Left forelimb (tissue), 1 donor: ENCODE measurements at regions not wholly inside any gene's neighbourhood (a gene's known extent, or its start where the extent isn't known, plus 50 kb on each side); places are given as distances from the start of the nearest gene placed in this dataset.

ENCODE experiments used
- DNase-seq: peaks from one replicate; pipeline ENCODE4 v3.0.0-alpha.2; 2018; ENCODE audit warnings: low spot score

GRCh38 chr1:59089036-59089798 lies 207.7 kb upstream of the FGGY start:
- no peak for DNase-seq

- DNase-seq: no peak
Observed at GRCh38 chr1:59089922-59090457, 206.9 kb upstream of the FGGY start.

- no peak for DNase-seq
Observed at GRCh38 chr1:59092126-59092525, 204.8 kb upstream of the FGGY start.

DNA sequence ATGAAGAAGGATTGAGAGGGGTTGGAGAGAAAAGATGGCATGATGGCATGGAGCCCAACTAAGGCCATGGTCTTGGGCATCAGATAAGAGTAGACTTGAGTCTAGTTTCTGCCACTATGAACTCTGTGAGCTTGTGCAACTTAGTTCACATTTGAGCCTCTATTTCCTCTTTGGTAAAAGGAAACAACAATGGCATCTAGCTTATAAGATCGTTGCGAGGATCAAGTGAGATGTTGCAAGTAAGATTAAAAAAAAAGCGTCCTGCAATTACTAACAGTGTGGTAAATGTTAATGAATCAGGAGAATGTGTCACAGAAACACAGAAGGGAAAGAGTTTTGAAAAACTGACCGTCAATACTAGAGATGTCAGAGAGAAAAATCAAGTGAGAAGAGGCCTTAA lies 202.9 kb upstream of the FGGY start:
- DNase-seq: no peak

DNA sequence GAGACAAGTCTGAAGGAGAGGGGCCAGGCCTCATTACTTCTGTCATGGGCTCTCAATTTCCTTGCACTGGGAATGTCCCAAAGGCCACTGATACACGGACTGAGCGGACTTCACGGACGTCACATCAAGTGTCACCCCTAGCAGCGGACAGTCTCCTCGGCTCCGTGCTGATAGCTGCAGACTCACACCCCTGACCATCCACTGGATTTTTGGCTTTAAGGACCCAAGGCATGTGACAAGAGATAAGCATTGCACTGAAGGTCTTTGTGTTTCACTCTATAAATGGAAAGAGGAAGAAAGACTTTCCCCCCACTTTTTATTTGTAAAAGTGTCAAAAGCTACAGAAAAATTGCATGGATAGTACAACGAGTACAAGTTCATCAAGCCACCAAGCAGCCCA lies 200.4 kb upstream of the FGGY start:
- no peak for DNase-seq

DNA sequence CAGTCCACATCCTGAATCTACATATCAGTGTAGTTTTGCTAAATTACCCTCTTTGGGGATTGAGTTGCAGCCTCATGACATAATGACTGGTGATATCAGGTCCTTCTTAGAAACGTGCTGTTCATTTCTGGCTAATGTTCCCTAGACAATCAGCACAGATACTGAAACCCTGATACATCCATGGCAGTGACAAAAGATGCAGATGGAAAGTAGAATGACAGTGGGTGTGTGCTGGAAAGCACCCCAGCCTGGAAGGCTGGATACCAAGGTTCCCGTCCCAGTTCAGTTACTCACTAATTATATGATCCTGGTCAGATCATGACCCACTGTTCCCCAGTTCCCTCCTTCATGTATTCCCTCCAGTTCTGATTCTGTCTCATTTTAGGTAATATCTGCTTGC lies 198.2 kb upstream of the FGGY start:
- no peak for DNase-seq

DNA sequence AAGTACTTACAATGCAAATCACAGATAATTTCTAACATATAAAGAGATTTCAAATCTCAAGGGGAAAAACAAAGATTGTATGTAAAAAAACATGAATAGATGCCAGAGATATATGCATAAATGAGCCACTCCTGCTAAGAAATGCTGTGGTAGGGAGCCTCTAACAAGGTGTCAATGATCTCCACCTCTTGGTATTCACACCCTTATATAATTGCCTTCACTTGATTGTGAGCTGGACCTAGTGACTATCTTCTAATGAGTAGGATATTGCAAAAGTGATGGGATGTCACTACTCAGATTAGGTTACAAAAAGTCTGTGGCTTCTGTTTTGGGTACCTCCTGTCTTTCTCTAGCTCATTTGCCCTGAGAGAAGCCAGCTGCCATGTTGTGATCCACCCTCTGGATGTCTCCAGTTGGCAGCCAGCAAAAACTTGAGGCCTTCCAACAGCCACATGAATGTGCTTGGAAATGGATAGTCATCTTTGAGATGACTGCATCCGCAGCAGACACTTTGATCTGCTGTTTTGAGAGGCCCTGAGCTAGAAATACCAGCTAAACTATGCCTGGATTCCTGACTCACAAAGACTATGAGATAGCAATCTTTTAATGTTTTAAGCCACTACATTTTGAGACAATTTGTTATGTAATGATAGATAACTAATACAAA lies 196.1 kb upstream of the FGGY start:
- DNase-seq: no peak

GRCh38 chr1:59101518-59101917 lies 195.4 kb upstream of the FGGY start:
- no peak for DNase-seq

- DNase-seq: no peak
Observed at GRCh38 chr1:59103457-59103856, 193.4 kb upstream of the FGGY start.

DNA sequence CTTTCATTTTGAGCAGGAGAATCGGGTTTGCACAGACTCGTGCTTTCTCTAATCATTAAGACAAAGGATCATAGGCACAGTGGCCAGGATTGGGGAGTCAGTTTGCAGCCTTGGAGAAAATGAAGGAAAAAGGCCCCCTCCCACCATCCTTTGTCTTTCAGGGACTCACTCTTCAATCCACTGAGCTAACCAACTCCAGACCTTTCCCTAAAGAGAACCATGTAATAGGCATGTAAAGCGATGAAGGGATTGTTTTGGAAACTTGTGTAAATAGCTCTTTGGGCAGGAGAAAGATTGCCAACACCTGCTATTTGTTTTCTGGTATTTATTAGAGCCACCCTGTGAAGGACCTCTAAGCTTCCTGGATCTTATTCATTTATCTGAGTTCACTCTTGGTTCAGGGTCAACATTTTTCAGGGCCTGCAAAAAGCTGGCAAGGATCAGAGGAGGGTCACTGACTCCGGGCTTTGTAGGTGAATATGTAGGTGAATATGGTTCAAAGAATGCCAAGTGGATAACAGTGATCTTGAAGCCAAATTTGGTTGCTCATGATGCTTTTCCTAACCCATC lies 192.6 kb upstream of the FGGY start:
- no peak for DNase-seq

DNA sequence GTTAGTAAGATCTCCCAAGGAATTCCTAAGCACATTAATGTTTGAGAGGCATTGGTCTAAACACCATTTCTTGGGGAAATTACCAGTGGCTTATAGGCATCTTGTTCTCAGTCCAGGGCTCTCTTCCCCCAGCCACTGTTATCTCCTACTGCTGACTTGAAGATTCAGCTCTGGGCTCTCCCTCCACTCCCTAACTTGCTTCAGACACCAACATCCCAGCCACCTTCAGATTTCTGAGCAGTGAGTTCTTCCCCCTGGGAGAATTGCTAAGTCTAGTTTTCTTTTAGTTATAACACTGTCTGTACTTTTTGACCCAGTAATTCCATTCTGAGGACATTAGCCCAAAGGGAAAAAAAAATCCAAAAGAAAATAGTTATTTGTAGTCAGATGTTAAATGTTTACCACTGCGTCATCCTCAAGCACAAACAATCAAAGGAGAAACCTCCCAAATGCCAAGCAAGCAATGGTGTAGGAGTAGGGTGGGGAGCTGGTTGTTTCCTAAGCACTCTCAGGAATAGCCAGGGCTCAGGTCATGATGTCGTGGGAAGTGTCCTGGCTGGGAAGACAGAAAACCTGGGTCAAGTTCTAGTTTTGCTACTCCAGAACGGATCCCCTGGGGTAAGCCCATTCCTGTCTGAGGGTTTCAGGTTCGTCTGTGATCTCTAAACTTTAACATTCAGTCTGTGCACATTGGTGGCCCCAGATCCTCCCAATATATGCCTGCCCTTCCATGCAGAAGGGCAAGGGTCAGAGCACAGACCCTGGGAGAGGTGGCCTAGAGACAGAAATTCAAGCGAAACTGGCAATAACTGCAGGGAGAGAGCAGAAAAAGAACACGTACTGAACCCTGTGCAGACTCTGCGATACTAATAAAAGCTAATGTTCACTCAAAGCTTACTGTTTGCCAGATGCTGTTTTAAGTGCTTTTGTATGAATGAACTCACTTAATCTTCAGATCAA lies 191.1 kb upstream of the FGGY start:
- DNase-seq: no peak

GRCh38 chr1:59107516-59107915 lies 189.4 kb upstream of the FGGY start:
- DNase-seq: no peak

GRCh38 chr1:59107916-59108315 lies 189.0 kb upstream of the FGGY start:
- DNase-seq: no peak

DNA sequence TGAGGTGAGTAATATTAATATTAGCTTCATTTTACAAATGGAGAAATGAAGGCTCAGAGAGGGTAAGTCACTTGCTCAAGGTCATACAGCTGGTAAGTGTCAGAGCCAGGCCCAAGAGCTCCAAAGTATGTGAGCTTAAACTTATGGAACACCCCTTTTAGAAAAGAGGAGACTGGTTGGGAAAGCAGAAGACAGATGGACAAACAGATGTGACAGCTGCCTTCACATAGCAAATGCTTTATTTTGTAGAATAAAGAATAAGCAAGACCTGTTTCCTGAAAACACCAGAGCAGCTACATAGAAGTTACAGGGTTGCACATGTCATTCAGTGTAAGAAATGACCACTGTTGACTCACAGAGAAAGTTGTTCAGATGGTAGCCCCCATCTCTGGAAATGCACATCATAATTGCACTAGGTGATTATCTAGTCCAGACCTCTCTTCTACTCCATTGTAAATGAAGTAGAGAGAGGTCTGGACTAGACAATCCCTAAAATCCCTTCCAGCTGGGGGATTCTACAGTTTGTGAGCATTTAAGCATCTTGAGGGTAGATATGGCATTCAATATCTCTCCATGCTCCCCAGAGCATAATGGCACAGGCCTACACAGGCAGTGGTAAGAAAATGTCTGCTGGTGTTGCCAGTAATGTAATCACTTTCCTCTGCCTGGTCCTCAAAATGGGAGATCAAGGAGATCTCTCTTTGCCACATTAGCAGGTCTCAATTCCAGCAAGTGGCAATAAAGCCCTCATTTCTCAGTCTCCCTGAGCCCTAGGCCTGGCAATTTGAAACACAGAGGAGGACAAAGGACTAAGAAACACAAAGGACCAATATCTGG lies 188.2 kb upstream of the FGGY start:
- DNase-seq: no peak

- no peak for DNase-seq
Observed at GRCh38 chr1:59110271-59110670, 186.6 kb upstream of the FGGY start.

GRCh38 chr1:59113876-59114457 lies 182.9 kb upstream of the FGGY start:
- DNase-seq: no peak

- DNase-seq: no peak
Observed at GRCh38 chr1:59115865-59116264, 181.0 kb upstream of the FGGY start.

- DNase-seq: no peak
Observed at GRCh38 chr1:59116920-59117542, 179.9 kb upstream of the FGGY start.

GRCh38 chr1:59122527-59122926 lies 174.4 kb upstream of the FGGY start:
- no peak for DNase-seq

DNA sequence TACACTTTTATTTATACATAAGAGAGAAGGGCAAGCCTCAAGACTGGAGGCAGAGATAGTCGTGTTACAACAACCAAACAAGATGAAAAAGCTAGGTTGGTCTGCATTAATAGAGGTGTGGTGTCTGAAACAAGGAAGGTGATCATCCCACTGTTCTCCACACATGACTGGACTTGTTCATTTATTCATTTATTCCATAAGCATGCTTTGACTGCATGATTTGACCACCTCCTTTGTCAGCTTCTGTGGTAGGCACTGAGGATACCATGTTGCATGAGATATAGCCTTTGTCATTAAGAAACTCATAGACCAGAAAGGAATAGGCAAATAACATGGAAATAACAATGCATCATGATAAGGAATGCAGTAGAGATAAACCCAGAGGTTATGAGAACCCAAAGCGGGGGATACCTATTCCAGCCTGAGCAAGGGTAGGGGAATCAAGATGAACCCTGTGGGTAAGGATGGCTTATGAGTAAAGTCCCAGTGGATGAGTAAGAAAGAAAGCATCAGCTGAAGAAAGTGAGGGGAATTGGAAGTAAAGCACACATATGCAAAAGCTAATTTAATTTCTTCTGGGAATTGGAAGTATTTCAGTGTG lies 173.7 kb upstream of the FGGY start:
- no peak for DNase-seq
